OCI-LY7 (cell line): ENCODE measurements at regions not wholly inside any gene's neighbourhood (a gene's known extent, or its start where the extent isn't known, plus 50 kb on each side); places are given as distances from the start of the nearest gene placed in this dataset.

Experiments used
- BruUV-seq: library from RNA; stranded (reverse); fragments of 400-500 nt; replicated peaks from 2 replicates; lab custom pipeline; 2021; lab: Mats Ljungman, UMichigan
- CTCF ChIA-PET: fragments of 300-600 bp; sonication (Branson Sonifier 250); formaldehyde crosslinking; loops from one replicate; lab custom pipeline; 2022; ENCODE audit warnings: antibody characterized with exemption; ENCODE audit not compliant: unreplicated experiment; lab: Charles Lee
- POLR2A ChIA-PET: fragments of 300-600 bp; sonication (Branson Sonifier 250); formaldehyde crosslinking; loops from one replicate; lab custom pipeline; 2022; ENCODE audit warnings: antibody characterized with exemption; lab: Charles Lee
- DNase-seq: peaks from one replicate; pipeline ENCODE4 v3.0.0-alpha.2; 2015; ENCODE audit warnings: low spot score
- H2AFZ ChIP-seq: fragments of 200-600 bp; sonication (generic), shearing (Covaris generic); 2 replicates; pipeline ENCODE4 v1.6.1; 2014; ENCODE audit warnings: mild to moderate bottlenecking, antibody characterized with exemption, low read length, moderate library complexity
- H3K27ac ChIP-seq: fragments of 200-600 bp; sonication (generic); 2 replicates; pipeline ENCODE4 v1.5.1; 2014; ENCODE audit warnings: mixed run types, low read depth, mild to moderate bottlenecking, moderate library complexity, low read length, inconsistent platforms; ENCODE audit not compliant: poor library complexity, severe bottlenecking
- H3K36me3 ChIP-seq: fragments of 200-600 bp; sonication (generic); 2 replicates; pipeline ENCODE4 v1.6.1; 2014; ENCODE audit warnings: mild to moderate bottlenecking, antibody characterized with exemption, low read length, moderate library complexity, mixed read lengths; ENCODE audit not compliant: insufficient read depth
- H3K4me1 ChIP-seq: fragments of 200-600 bp; sonication (generic); 2 replicates; pipeline ENCODE4 v1.5.1; 2014; ENCODE audit warnings: mild to moderate bottlenecking, low read length; ENCODE audit not compliant: insufficient read depth, poor library complexity, severe bottlenecking
- H3K4me2 ChIP-seq: fragments of 200-600 bp; sonication (generic); 2 replicates; pipeline ENCODE4 v1.6.1; 2014; ENCODE audit warnings: mild to moderate bottlenecking, low read length
- H3K4me3 ChIP-seq: fragments of 200-600 bp; sonication (generic); 2 replicates; pipeline ENCODE4 v1.5.1; 2014; ENCODE audit warnings: mild to moderate bottlenecking, low read depth, low read length; ENCODE audit not compliant: poor library complexity, severe bottlenecking
- H3K79me2 ChIP-seq: fragments of 200-600 bp; sonication (generic); 2 replicates; pipeline ENCODE4 v1.6.1; 2016; ENCODE audit warnings: low read depth, mild to moderate bottlenecking, low read length, moderate library complexity, mixed read lengths; ENCODE audit not compliant: insufficient read depth
- H3K9me2 ChIP-seq: fragments of 200-600 bp; sonication (generic); 2 replicates; pipeline ENCODE4 v1.6.1; 2016; ENCODE audit warnings: mild to moderate bottlenecking, low read length, mixed read lengths; ENCODE audit not compliant: insufficient read depth
- H3K9me3 ChIP-seq: fragments of 200-600 bp; sonication (generic); 2 replicates; pipeline ENCODE4 v1.6.1; 2014; ENCODE audit warnings: mild to moderate bottlenecking, mixed run types, low read length, mixed read lengths
- H4K20me1 ChIP-seq: fragments of 200-600 bp; sonication (generic); 2 replicates; pipeline ENCODE4 v1.6.1; 2014; ENCODE audit warnings: mild to moderate bottlenecking, antibody characterized with exemption, low read length, moderate library complexity, mixed read lengths; ENCODE audit not compliant: insufficient read depth
- CTCF ChIP-seq: fragments of 200-600 bp; sonication (generic); conservative IDR thresholded peaks from 2 replicates; pipeline ENCODE4 v1.5.1; 2014; ENCODE audit warnings: mild to moderate bottlenecking, antibody characterized with exemption, low read length, moderate library complexity, mixed read lengths
- EZH2phosphoT487 ChIP-seq: fragments of 200-600 bp; sonication (generic); IDR thresholded peaks from 2 replicates; pipeline ENCODE4 v1.6.1; 2018; ENCODE audit warnings: low read depth, borderline replicate concordance, mild to moderate bottlenecking, mixed run types, antibody characterized with exemption, low read length, moderate library complexity, mixed read lengths
- intact Hi-C: fragments of 100-400 bp; cut with micrococcal nuclease; formaldehyde crosslinking; loops from one replicate; pipeline ENCODE4 v1.10.0; 2022; ENCODE audit not compliant: unreplicated experiment

- Histone ChIP-seq H3K79me2 (no peaks in the 10 kb centered on the region), H3K27ac (no peak overlapping the region), H2AFZ (no peak overlapping the region), H3K4me3 (no peak overlapping the region), H3K4me1 (no peaks in the 10 kb centered on the region), H3K9me2 (no peaks in the 10 kb centered on the region), H3K36me3 (no peaks in the 10 kb centered on the region), H3K9me3 (no peaks in the 10 kb centered on the region), H4K20me1 (no peaks in the 10 kb centered on the region), H3K4me2 (no peak overlapping the region)
- POLR2A ChIA-PET: no interaction called here
- intact Hi-C loops: no loop called here
- DNase-seq: no peak
- CTCF ChIA-PET: no interaction called here
- BruUV-seq: no TSS peak
- TF ChIP-seq CTCF (no peak), EZH2phosphoT487 (no peak)
Measured at GRCh38 chr4:133598779-133599178, 449.7 kb downstream of the PCDH10 start.

- intact Hi-C loops: no loop called here
- TF ChIP-seq EZH2phosphoT487 (no peak), CTCF (no peak)
- Histone ChIP-seq H3K4me2 (no peak overlapping the region), H3K4me3 (no peak overlapping the region), H2AFZ (no peak overlapping the region), H3K9me2 (no peaks in the 10 kb centered on the region), H3K79me2 (no peaks in the 10 kb centered on the region), H3K27ac (no peak overlapping the region), H4K20me1 (no peaks in the 10 kb centered on the region), H3K4me1 (no peaks in the 10 kb centered on the region), H3K9me3 (no peaks in the 10 kb centered on the region), H3K36me3 (no peaks in the 10 kb centered on the region)
- ChIA-PET CTCF (no interaction called here), POLR2A (no interaction called here)
- DNase-seq: no peak
- no TSS peak for BruUV-seq
Measured at GRCh38 chr4:133597251-133597650, 448.2 kb downstream of the PCDH10 start.

- intact Hi-C loops: no loop called here
- Histone ChIP-seq H3K9me2 (no peaks in the 10 kb centered on the region), H4K20me1 (no peaks in the 10 kb centered on the region), H3K79me2 (no peaks in the 10 kb centered on the region), H3K4me1 (no peaks in the 10 kb centered on the region), H3K9me3 (no peaks in the 10 kb centered on the region), H3K4me2 (no peak overlapping the region), H2AFZ (no peak overlapping the region), H3K4me3 (no peak overlapping the region), H3K27ac (no peak overlapping the region), H3K36me3 (no peaks in the 10 kb centered on the region)
- CTCF ChIA-PET: no interaction called here
- no peak for TF ChIP-seq EZH2phosphoT487
- no peak for TF ChIP-seq CTCF
- BruUV-seq: no TSS peak
- DNase-seq: no peak
- POLR2A ChIA-PET: no interaction called here
Measured at GRCh38 chr4:133596459-133596858, 447.4 kb downstream of the PCDH10 start.
